K562 (cell line): ENCODE measurements at regions not wholly inside any gene's neighbourhood (a gene's known extent, or its start where the extent isn't known, plus 50 kb on each side); places are given as distances from the start of the nearest gene placed in this dataset.

Source experiments
- ATAC-seq: fragments of 200-7000 bp; cut with Tn5 transposase; 3 replicates; pipeline ENCODE4 v1.9.1; 2020; ENCODE audit warnings: moderate library complexity
- BruUV-seq: library from RNA; stranded (reverse); fragments of 400-500 nt; replicated peaks from 2 replicates; lab custom pipeline; 2021; lab: Mats Ljungman, UMichigan
- CTCF ChIA-PET: fragments of 300-600 bp; formaldehyde crosslinking; extraction: SDS; loops from one replicate; lab custom pipeline; 2021; ENCODE audit warnings: low intra/inter-chr PET ratio; lab: Yijun Ruan, JAX
- POLR2A ChIA-PET: fragments of 300-600, 350-650 bp; sonication (Branson Sonifier 250); formaldehyde crosslinking; extraction: SDS; loops from one replicate; lab custom pipeline; 2021; ENCODE audit warnings: antibody characterized with exemption, inconsistent platforms; lab: Yijun Ruan, JAX
- DNase-seq, 4 experiments: peaks; one replicate each; pipeline versions ENCODE4 v3.0.0 to v3.0.0-alpha.2; 2011 to 2018; ENCODE audit warnings: low spot score in 3 of 4, mixed read lengths in 3 of 4; ENCODE audit errors: extremely low read depth in 1 of 4
- FAIRE-seq: peaks from 2 replicates; lab custom pipeline; 2011; peaks lifted over from hg19 to GRCh38; lab: Jason Lieb, UNC
- H2AFZ ChIP-seq: 2 replicates; pipeline ENCODE4 v1.6.0; 2011; ENCODE audit warnings: low read depth, low read length, control low read depth, inconsistent platforms
- H3K27ac ChIP-seq: fragments of 200-600 bp; 3 replicates; pipeline ENCODE4 v1.8.0; 2011; ENCODE audit warnings: low read depth, mild to moderate bottlenecking, control low read depth, inconsistent platforms, low read length, moderate library complexity, mixed read lengths; ENCODE audit errors: extremely low read depth
- H3K27me3 ChIP-seq, 2 experiments: fragments of 300-600 bp in 1 of 2; 2 replicates in 1 of 2; 3 replicates in 1 of 2; pipeline versions ENCODE4 v1.6.0 to v1.8.0; 2011; ENCODE audit warnings: inconsistent platforms in 2 of 2, low read length in 2 of 2, mild to moderate bottlenecking in 1 of 2, mixed read lengths in 1 of 2, moderate library complexity in 1 of 2; ENCODE audit not compliant: control insufficient read depth in 2 of 2, insufficient read depth in 2 of 2
- H3K36me3 ChIP-seq: fragments of 300-600 bp; 3 replicates; pipeline ENCODE4 v1.8.0; 2011; ENCODE audit warnings: mild to moderate bottlenecking, low read length, inconsistent platforms; ENCODE audit not compliant: control insufficient read depth, insufficient read depth
- H3K4me1 ChIP-seq, 2 experiments: fragments of 200-600 bp in 1 of 2; replicated peaks in 1 of 2; 2 replicates in 1 of 2; 3 replicates in 1 of 2; pipeline versions ENCODE4 v1.5.1 to v1.8.0; 2011; ENCODE audit warnings: inconsistent platforms in 2 of 2, low read length in 2 of 2, mild to moderate bottlenecking in 1 of 2, mixed read lengths in 1 of 2, moderate library complexity in 1 of 2; ENCODE audit not compliant: control insufficient read depth in 2 of 2, insufficient read depth in 2 of 2
- H3K4me2 ChIP-seq: 2 replicates; pipeline ENCODE4 v1.6.1; 2011; ENCODE audit warnings: low read length, control low read depth, inconsistent platforms, mixed read lengths; ENCODE audit not compliant: insufficient read depth
- H3K4me3 ChIP-seq: fragments of 200-600 bp; sonication (generic), shearing (Covaris generic); 2 replicates; pipeline ENCODE4 v1.5.1; 2016; ENCODE audit warnings: control low read depth, inconsistent platforms
- H3K79me2 ChIP-seq: fragments of 200-600 bp; 3 replicates; pipeline ENCODE4 v1.8.0; 2011; ENCODE audit warnings: low read length, inconsistent platforms; ENCODE audit not compliant: control insufficient read depth, insufficient read depth
- H3K9ac ChIP-seq, 2 experiments: 2 replicates each; pipeline versions ENCODE4 v1.6.0 to v1.6.1; 2011; ENCODE audit warnings: low read depth in 2 of 2, low read length in 2 of 2, control low read depth in 1 of 2, inconsistent platforms in 1 of 2, mild to moderate bottlenecking in 1 of 2, mixed read lengths in 1 of 2; ENCODE audit not compliant: insufficient read depth in 1 of 2
- H3K9me1 ChIP-seq: one replicate; pipeline ENCODE4 v1.6.0; 2011; ENCODE audit warnings: inconsistent platforms, mild to moderate bottlenecking, low read length, moderate library complexity; ENCODE audit not compliant: control insufficient read depth, insufficient read depth
- H3K9me3 ChIP-seq: replicated peaks from 2 replicates; pipeline ENCODE4 v1.5.1; 2011; ENCODE audit warnings: low read depth, low read length, inconsistent platforms; ENCODE audit not compliant: control insufficient read depth, insufficient read depth
- H4K20me1 ChIP-seq: replicated peaks from 2 replicates; pipeline ENCODE4 v1.6.1; 2011; ENCODE audit warnings: low read length, inconsistent platforms, mixed read lengths; ENCODE audit not compliant: control insufficient read depth, insufficient read depth
- DNMT1 ChIP-seq: fragments of 450-650 bp; IDR thresholded peaks from 2 replicates; pipeline ENCODE4 v1.6.1; 2016; ENCODE audit warnings: antibody characterized with exemption, mild to moderate bottlenecking
- EP300 ChIP-seq: IDR thresholded peaks from 2 replicates; pipeline ENCODE4 v1.6.1; 2012; ENCODE audit warnings: low read length, improper control_type of control experiment
- NFIX ChIP-seq: fragments of 250-450 bp; sonication (Bioruptor Pico); IDR thresholded peaks from 2 replicates; pipeline ENCODE4 v1.4.0; 2020; ENCODE audit warnings: low read depth, mild to moderate bottlenecking, moderate library complexity
- NR1H2 ChIP-seq: sonication (generic); formaldehyde crosslinking; IDR thresholded peaks from 2 replicates; pipeline ENCODE4 v1.4.0; 2020; ENCODE audit warnings: mild to moderate bottlenecking, missing genetic modification reagents
- PHTF2 ChIP-seq: fragments of 250-450 bp; sonication (Bioruptor Pico); IDR thresholded peaks from 2 replicates; pipeline ENCODE4 v1.5.0; 2021; ENCODE audit warnings: mild to moderate bottlenecking
- ZBTB8A ChIP-seq: fragments of 450-650 bp; IDR thresholded peaks from 2 replicates; pipeline ENCODE4 v1.6.1; 2018; ENCODE audit warnings: mild to moderate bottlenecking, moderate library complexity; ENCODE audit not compliant: partially characterized antibody
- WGBS: fragments of 100-300 bp; shearing (Covaris generic); methylation state at CpG from one replicate; pipeline ENCODE4 v1.1.6; 2016; ENCODE audit warnings: low coverage, mixed read lengths; ENCODE audit not compliant: insufficient coverage; ENCODE audit errors: missing lambda C conversion rate; 5-methylcytosine and 5-hydroxymethylcytosine counted together
- in situ Hi-C: fragments of 300-500 bp; cut with MboI; formaldehyde crosslinking; loops from 4 replicates; pipeline ENCODE4 v1.15.0; 2018; ENCODE audit warnings: inconsistent platforms, mixed read lengths
- intact Hi-C: fragments of 100-400 bp; cut with micrococcal nuclease; formaldehyde crosslinking; loops from 2 replicates; pipeline ENCODE4 v1.14.2; 2022
- TF ChIP-seq, protein P1 (sequence below): sonication (generic); formaldehyde crosslinking; IDR thresholded peaks from 2 replicates; pipeline ENCODE4 v1.8.1; 2022; ENCODE audit warnings: missing genetic modification reagents
- TF ChIP-seq, protein P2 (sequence below): fragments of 450-650 bp; formaldehyde crosslinking; IDR thresholded peaks from 2 replicates; pipeline ENCODE4 v1.4.0; 2020; ENCODE audit warnings: mild to moderate bottlenecking, moderate library complexity
- TF ChIP-seq, protein P3 (sequence below), 2 experiments: IDR thresholded peaks; 2 replicates each; pipeline ENCODE4 v1.6.1; 2012; ENCODE audit warnings: improper control_type of control experiment in 2 of 2, low read depth in 2 of 2, low read length in 2 of 2, borderline replicate concordance in 1 of 2
- TF ChIP-seq, protein P4 (sequence below), 3 experiments: fragments of 200-800 bp in 1 of 3; sonication (Bioruptor generic) in 1 of 3; sonication (generic) in 1 of 3; formaldehyde crosslinking in 1 of 3; IDR thresholded peaks; 2 replicates each; pipeline versions ENCODE4 v1.6.1 to v1.8.0; 2016 to 2022; ENCODE audit warnings: mild to moderate bottlenecking in 2 of 3, missing compliant biosample characterization in 2 of 3, missing genetic modification characterization in 2 of 3, missing genetic modification reagents in 1 of 3

DNA sequence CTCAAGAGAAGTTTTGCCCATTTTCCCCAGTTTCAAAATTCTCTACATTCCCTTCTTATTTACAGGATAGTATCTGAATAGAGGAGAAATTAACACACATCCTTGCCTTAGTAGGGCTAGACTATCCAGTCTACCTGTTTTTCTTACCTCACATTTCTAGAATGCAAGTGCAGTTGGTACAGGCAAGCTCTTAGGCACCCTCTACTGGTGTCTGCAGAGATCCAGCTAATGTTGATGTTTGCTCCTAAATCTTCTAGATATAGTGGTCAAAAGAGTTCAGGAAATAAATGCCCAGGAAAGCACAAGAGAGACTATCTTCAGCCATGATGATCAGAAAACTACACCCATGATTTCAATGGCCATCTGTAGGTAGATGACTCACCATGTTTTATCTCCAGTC, 205.3 kb downstream of the HTR7 start:
- BruUV-seq = no TSS peak
- Histone ChIP-seq H3K9me3 (no peaks in the 10 kb centered on the region), H3K79me2 (no peaks in the 10 kb centered on the region), H2AFZ (no peak overlapping the region), H3K4me3 (no peak overlapping the region)
- TF ChIP-seq, protein P1, sequence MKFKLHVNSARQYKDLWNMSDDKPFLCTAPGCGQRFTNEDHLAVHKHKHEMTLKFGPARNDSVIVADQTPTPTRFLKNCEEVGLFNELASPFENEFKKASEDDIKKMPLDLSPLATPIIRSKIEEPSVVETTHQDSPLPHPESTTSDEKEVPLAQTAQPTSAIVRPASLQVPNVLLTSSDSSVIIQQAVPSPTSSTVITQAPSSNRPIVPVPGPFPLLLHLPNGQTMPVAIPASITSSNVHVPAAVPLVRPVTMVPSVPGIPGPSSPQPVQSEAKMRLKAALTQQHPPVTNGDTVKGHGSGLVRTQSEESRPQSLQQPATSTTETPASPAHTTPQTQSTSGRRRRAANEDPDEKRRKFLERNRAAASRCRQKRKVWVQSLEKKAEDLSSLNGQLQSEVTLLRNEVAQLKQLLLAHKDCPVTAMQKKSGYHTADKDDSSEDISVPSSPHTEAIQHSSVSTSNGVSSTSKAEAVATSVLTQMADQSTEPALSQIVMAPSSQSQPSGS = no peak
- TF ChIP-seq, all 486 proteins: peak for 0
- Histone ChIP-seq H3K27me3 (no peaks in the 10 kb centered on the region), H3K36me3 (no peaks in the 10 kb centered on the region), H3K4me2 (no peak overlapping the region), H3K9ac (no peak overlapping the region), H4K20me1 (no peaks in the 10 kb centered on the region), H3K9me1 (no peaks in the 10 kb centered on the region), H3K27ac (no peak overlapping the region), H3K4me1 (no peaks in the 10 kb centered on the region)
- ATAC-seq (no peak), FAIRE-seq (no peak), DNase-seq (no peak)
- intact Hi-C loops = no loop called here
- POLR2A ChIA-PET = no interaction called here
- CTCF ChIA-PET = no interaction called here
- in situ Hi-C loops = no loop called here

DNA sequence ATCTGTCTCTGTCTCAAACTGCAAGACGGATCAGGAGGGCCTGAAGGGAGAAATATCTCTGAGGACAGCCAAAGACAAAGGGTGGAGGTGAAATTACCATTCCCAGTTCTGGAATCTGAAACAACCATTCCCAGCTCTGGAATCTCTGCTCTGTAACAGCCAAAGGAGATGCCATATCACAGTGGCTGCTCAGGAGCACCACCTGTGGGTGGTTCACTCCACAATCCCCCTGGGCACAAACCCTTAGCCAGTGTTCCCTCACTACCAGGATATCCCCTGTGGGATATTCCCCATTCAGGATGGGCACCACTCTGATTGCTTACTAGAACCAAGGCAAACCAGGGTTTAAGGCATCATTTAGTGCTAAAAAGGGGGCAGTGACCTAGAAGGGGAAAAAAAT, 199.0 kb downstream of the HTR7 start:
- H3K4me2 ChIP-seq = no peak overlapping the region
- no peaks in the 10 kb centered on the region for H3K9me1 ChIP-seq
- no peaks in the 10 kb centered on the region for H3K27me3 ChIP-seq
- no peak overlapping the region for H3K4me3 ChIP-seq
- intact Hi-C loops (no loop called here), in situ Hi-C loops (no loop called here)
- no peaks in the 10 kb centered on the region for H3K9me3 ChIP-seq
- no peak overlapping the region for H2AFZ ChIP-seq
- no peaks in the 10 kb centered on the region for H3K36me3 ChIP-seq
- no peak for FAIRE-seq
- H4K20me1 ChIP-seq = no peaks in the 10 kb centered on the region
- no peak for DNase-seq
- BruUV-seq = no TSS peak
- no peak for ATAC-seq
- H3K9ac ChIP-seq = no peak overlapping the region
- 0% methylated on average over 1 of the region's 1 CpG for WGBS
- H3K79me2 ChIP-seq = no peaks in the 10 kb centered on the region
- no peaks in the 10 kb centered on the region for H3K4me1 ChIP-seq
- no peak overlapping the region for H3K27ac ChIP-seq
- CTCF ChIA-PET = no interaction called here
- POLR2A ChIA-PET = no interaction called here
- TF ChIP-seq, protein P2, sequence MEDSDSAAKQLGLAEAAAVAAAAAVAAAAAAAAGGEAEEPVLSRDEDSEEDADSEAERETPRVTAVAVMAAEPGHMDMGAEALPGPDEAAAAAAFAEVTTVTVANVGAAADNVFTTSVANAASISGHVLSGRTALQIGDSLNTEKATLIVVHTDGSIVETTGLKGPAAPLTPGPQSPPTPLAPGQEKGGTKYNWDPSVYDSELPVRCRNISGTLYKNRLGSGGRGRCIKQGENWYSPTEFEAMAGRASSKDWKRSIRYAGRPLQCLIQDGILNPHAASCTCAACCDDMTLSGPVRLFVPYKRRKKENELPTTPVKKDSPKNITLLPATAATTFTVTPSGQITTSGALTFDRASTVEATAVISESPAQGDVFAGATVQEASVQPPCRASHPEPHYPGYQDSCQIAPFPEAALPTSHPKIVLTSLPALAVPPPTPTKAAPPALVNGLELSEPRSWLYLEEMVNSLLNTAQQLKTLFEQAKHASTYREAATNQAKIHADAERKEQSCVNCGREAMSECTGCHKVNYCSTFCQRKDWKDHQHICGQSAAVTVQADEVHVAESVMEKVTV (CRISPR knock-in tag) = no peak
- TF ChIP-seq NFIX (CRISPR knock-in tag) = no peak
- TF ChIP-seq ZBTB8A = no peak
- TF ChIP-seq, protein P3, sequence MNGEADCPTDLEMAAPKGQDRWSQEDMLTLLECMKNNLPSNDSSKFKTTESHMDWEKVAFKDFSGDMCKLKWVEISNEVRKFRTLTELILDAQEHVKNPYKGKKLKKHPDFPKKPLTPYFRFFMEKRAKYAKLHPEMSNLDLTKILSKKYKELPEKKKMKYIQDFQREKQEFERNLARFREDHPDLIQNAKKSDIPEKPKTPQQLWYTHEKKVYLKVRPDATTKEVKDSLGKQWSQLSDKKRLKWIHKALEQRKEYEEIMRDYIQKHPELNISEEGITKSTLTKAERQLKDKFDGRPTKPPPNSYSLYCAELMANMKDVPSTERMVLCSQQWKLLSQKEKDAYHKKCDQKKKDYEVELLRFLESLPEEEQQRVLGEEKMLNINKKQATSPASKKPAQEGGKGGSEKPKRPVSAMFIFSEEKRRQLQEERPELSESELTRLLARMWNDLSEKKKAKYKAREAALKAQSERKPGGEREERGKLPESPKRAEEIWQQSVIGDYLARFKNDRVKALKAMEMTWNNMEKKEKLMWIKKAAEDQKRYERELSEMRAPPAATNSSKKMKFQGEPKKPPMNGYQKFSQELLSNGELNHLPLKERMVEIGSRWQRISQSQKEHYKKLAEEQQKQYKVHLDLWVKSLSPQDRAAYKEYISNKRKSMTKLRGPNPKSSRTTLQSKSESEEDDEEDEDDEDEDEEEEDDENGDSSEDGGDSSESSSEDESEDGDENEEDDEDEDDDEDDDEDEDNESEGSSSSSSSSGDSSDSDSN (IDR thresholded peaks at IDR 0.05; ENCODE audit: borderline replicate concordance in 1 of 2, low read depth in 2 of 2, low read length in 2 of 2) = no peak
- TF ChIP-seq, protein P4, sequence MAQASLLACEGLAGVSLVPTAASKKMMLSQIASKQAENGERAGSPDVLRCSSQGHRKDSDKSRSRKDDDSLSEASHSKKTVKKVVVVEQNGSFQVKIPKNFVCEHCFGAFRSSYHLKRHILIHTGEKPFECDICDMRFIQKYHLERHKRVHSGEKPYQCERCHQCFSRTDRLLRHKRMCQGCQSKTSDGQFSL (CRISPR knock-in tag; IDR thresholded peaks at IDR 0.05) = no peak
- TF ChIP-seq, protein P4 (tag; IDR thresholded peaks at IDR 0.05) = no peak
- no peak for TF ChIP-seq EP300
- TF ChIP-seq DNMT1 = no peak
- no peak for TF ChIP-seq PHTF2 (CRISPR knock-in tag)
- TF ChIP-seq NR1H2 (CRISPR knock-in tag) = no peak
